Epithelial cell of esophagus (primary cell): ENCODE measurements at regions not wholly inside any gene's neighbourhood (a gene's known extent, or its start where the extent isn't known, plus 50 kb on each side); places are given as distances from the start of the nearest gene placed in this dataset.
"Not testable (repeated sequence)": the region's sequence is repeated elsewhere in the genome, so short reads cannot be mapped to it uniquely, and the experiment has no call there.

ENCODE experiments used
- DNase-seq: peaks from one replicate; pipeline ENCODE4 v3.0.0; 2010; ENCODE audit warnings: low read depth
- H3K4me3 ChIP-seq: 2 replicates; pipeline ENCODE4 v1.5.1; 2011; ENCODE audit warnings: mild to moderate bottlenecking, low read length, control low read depth
- TF ChIP-seq, protein P1 (sequence below): IDR thresholded peaks from 2 replicates; pipeline ENCODE4 v1.5.1; 2011; ENCODE audit warnings: low read depth, mild to moderate bottlenecking, low read length, control low read depth, inconsistent platforms; ENCODE audit not compliant: insufficient read depth; ENCODE audit errors: missing control alignments

DNA sequence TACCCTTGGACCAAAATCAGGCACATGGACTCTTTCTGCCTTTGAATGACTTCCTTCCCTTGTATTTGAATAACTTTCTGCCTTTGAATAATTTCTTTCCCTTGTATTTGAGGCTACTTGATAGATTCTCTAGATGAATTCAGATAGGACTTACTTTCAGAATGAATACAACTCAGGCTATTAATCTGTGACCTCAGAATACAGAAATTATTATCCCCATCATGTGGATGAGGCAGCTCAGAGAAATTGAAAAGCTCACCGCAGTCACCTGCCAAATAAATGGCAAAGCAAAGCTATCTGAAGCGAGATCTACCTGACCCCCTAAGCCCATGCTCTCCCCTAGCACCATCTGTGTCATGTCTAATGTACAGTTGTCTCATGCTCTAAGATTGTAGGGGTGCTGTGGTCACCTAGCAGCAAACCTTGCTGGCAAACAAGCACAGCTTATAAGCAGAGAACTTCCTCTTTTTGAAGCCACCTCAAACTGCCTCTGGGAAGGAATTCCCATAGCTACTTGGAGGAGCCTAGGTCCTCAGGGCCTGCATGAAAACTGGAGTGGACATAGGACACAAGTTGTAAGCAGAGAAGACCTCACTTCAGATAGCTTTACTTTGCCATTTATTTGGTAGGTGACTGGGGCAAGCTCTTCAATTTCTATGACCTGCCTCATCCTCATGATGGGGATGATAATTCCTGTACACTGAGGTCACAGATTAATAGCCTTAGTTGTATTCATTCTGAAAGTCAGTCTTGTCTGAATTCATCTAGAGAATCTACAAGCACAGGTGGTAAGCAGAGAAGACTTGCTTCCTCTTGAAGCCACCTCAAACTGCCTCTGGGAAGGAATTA lies 66.1 kb downstream of the FASLG start:
- no peak for DNase-seq
- H3K4me3 ChIP-seq, result no peak overlapping the region
- TF ChIP-seq, protein P1, sequence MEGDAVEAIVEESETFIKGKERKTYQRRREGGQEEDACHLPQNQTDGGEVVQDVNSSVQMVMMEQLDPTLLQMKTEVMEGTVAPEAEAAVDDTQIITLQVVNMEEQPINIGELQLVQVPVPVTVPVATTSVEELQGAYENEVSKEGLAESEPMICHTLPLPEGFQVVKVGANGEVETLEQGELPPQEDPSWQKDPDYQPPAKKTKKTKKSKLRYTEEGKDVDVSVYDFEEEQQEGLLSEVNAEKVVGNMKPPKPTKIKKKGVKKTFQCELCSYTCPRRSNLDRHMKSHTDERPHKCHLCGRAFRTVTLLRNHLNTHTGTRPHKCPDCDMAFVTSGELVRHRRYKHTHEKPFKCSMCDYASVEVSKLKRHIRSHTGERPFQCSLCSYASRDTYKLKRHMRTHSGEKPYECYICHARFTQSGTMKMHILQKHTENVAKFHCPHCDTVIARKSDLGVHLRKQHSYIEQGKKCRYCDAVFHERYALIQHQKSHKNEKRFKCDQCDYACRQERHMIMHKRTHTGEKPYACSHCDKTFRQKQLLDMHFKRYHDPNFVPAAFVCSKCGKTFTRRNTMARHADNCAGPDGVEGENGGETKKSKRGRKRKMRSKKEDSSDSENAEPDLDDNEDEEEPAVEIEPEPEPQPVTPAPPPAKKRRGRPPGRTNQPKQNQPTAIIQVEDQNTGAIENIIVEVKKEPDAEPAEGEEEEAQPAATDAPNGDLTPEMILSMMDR, result no peak

DNA sequence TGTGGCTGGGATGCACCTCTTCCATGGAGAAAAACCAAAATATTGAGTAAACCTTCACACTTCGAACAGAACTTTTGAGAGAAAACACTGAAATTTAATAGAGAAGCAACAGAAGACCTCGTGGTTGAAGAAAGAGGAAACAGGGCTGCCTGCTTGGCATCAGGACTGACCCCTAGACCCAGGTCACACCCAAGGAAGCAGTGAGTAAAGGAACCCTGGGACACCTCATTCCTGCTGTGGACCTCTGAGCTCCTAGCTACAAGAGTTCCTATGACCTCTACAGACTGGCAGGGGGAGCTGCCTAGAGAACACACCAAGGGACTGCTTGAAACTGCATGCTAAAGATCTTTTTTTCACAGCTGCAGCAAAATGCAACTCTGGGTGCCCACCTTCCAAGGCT lies 67.8 kb downstream of the FASLG start:
- TF ChIP-seq, protein P1, result no peak
- DNase-seq, result no peak
- no peak overlapping the region for H3K4me3 ChIP-seq

DNA sequence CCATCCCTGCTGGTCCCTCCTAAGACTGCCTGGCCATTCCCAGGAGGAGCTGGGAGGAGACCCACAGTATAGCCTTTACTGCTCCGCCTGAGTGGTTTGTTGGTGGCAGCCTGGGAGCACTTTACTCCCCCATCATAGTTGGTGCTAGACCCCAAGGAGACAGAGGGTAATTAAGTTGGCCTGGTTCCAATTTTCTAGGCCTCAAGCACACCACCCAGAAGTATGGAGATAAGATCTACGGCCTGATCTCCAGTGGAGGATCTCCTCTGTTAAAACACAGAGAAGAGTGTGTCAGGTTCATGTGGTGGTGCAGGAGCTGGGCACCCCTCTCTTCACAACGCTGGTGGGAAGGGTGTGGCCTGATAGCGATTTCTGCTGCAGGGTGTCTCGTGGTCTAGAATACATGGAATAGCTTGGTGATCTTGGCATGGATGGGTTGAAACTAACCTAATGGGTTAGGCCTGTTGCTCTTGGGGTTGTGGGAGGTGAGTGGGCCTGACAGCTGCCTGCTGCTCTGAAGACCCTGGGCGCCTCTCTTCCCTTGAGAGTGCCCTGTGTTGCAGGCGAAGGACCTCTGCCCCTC lies 68.5 kb downstream of the FASLG start:
- TF ChIP-seq, protein P1, result no peak
- DNase-seq, result no peak
- H3K4me3 ChIP-seq, result no peak overlapping the region

DNA sequence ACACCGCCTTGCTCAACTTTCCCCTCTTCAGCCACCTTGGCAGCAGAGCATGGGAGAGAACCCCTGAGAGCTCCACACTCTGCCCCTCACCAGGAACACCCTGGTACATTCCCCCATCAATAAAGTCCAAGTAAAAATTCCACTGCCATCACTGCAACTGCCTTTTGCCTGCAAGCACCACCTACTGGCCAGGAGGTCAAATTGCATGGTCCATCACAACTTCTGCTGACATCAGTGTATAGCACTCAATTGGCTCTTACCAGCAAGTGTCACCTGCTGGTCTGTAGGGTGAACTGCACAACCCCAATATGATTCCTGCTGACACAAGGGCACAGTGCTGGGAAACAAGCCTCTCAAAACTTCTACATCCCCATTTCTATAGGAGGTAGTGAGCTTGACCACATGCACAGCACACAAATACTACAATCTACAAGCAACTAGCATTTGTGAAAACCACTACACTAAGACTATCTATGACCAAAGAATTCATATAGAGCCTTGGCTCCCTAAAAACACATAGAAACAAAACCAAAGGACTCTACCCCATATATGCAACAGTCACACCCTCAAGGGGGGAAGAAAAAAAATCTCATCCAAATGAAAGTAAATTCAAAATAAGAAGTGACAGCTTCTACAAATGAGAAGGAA lies 69.2 kb downstream of the FASLG start:
- H3K4me3 ChIP-seq, result no peak overlapping the region
- TF ChIP-seq, protein P1, result peak; percentile 51
- DNase-seq, result peak; percentile 40

DNA sequence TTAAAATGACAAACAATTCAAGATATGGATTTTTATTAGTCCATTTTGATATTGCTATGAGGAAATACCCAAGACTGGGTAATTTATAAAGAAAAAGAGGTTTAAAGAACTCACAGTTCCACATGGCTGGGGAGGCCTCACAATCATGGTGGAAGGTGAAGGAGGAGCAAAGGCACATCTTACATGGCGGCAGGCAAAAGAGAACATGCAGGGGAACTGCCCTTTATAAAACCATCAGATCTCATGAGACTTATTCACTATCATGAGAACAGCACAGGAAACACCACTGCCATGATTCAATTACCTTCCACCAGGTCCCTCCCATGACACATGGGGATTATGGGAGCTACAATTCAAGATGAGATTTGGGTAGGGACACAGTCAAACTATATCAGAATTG lies 69.8 kb downstream of the FASLG start:
- DNase-seq, H3K4me3 ChIP-seq: not testable (repeated sequence)

DNA sequence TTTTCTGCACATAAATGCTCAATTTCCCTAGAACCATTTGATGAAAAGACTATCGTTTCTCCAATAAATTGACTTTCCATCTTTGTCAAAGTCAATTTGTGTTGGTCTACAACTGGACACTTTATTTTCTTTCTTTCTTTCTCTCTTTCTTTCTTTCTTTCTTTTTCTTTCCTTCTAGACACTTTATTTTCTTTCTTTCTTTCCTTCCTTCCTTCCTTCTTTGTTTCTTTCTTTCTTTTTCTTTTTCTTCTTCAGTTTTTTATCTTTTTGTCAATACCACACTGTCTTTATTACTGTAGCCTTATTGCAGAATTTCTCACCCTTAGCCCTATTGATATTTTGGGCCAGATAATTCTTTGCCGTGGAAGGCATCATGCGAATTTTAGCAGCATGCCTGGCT lies 73.5 kb downstream of the FASLG start:
- no peak for DNase-seq
- H3K4me3 ChIP-seq, result no peak overlapping the region
- TF ChIP-seq, protein P1, result no peak

DNA sequence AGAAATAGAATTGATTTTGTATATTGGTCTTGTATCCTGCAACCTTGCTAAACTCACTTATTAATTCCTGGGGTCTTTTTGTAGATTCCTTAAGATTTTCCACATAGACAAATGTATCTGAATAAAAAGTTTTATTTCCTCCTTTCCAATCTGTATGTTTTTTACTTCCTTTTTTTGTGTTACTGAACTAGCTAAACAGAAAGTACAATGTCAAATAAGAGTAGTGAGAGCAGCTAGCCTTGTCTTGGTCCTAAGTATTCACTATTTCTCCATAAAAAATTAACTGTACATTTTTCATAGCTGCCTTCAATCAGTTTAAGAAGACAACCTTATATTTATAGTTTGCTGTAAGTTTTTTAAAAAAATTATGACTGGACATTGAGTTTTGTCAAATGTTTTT lies 74.9 kb downstream of the FASLG start:
- TF ChIP-seq, protein P1, result no peak
- no peak for DNase-seq
- H3K4me3 ChIP-seq, result no peak overlapping the region
